H1 (cell line): ENCODE measurements at regions not wholly inside any gene's neighbourhood (a gene's known extent, or its start where the extent isn't known, plus 50 kb on each side); places are given as distances from the start of the nearest gene placed in this dataset.

Source experiments
- CTCF ChIA-PET: fragments of 300-600 bp; sonication (Branson Sonifier 250); formaldehyde crosslinking; loops from one replicate; lab custom pipeline; 2021; ENCODE audit not compliant: partially characterized antibody; lab: Charles Lee
- POLR2A ChIA-PET: fragments of 300-600 bp; sonication (Branson Sonifier 250); formaldehyde crosslinking; loops from one replicate; lab custom pipeline; 2021; ENCODE audit warnings: inconsistent platforms; ENCODE audit not compliant: partially characterized antibody; lab: Charles Lee
- DNase-seq, 2 experiments: peaks; one replicate each; pipeline versions ENCODE4 v3.0.0 to v3.0.0-alpha.2; 2010 to 2022; ENCODE audit warnings: low spot score in 2 of 2, low read depth in 1 of 2, mixed read lengths in 1 of 2
- FAIRE-seq: peaks from 2 replicates; lab custom pipeline; 2011; peaks lifted over from hg19 to GRCh38; lab: Jason Lieb, UNC
- H2AFZ ChIP-seq: 2 replicates; pipeline ENCODE4 v1.8.1; 2012; ENCODE audit warnings: low read length, inconsistent platforms
- H2AK5ac ChIP-seq: 2 replicates; pipeline ENCODE4 v1.6.1; 2013; ENCODE audit warnings: low read depth, low read length
- H2BK120ac ChIP-seq: replicated peaks from 2 replicates; pipeline ENCODE3; 2013; ENCODE audit warnings: low read depth, low read length, inconsistent platforms
- H2BK12ac ChIP-seq: 2 replicates; pipeline ENCODE4 v1.6.1; 2013; ENCODE audit warnings: low read depth, low read length
- H2BK15ac ChIP-seq: 2 replicates; pipeline ENCODE4 v1.6.1; 2013; ENCODE audit warnings: low read length
- H2BK20ac ChIP-seq: 2 replicates; pipeline ENCODE4 v1.6.1; 2013; ENCODE audit warnings: low read length
- H2BK5ac ChIP-seq: 2 replicates; pipeline ENCODE4 v1.6.1; 2013; ENCODE audit warnings: low read depth, low read length
- H3K14ac ChIP-seq: 2 replicates; pipeline ENCODE4 v1.6.1; 2013; ENCODE audit warnings: inconsistent platforms; ENCODE audit not compliant: insufficient read length
- H3K18ac ChIP-seq: 2 replicates; pipeline ENCODE4 v1.6.1; 2013; ENCODE audit warnings: low read length; ENCODE audit errors: extremely low read depth
- H3K23ac ChIP-seq: 2 replicates; pipeline ENCODE4 v1.6.1; 2013; ENCODE audit warnings: inconsistent platforms; ENCODE audit not compliant: insufficient read length
- H3K23me2 ChIP-seq: 2 replicates; pipeline ENCODE4 v1.6.1; 2013; ENCODE audit warnings: low read depth, low read length
- H3K27ac ChIP-seq: 2 replicates; pipeline ENCODE4 v1.6.1; 2011; ENCODE audit warnings: low read depth, low read length, inconsistent platforms
- H3K27me3 ChIP-seq, 4 experiments: replicated peaks in 1 of 4; 1 replicate in 1 of 4; 2 replicates in 3 of 4; pipeline versions ENCODE4 v1.6.1 to v1.8.1; 2011 to 2013; ENCODE audit warnings: low read length in 3 of 4, mild to moderate bottlenecking in 3 of 4, inconsistent platforms in 2 of 4, mixed read lengths in 2 of 4, moderate library complexity in 1 of 4; ENCODE audit not compliant: control insufficient read depth in 3 of 4, insufficient read depth in 3 of 4; ENCODE audit errors: extremely low read depth in 1 of 4
- H3K36me3 ChIP-seq, 4 experiments: 2 replicates each; pipeline versions ENCODE4 v1.6.1 to v1.8.1; 2011 to 2013; ENCODE audit warnings: mild to moderate bottlenecking in 4 of 4, low read length in 3 of 4, moderate library complexity in 2 of 4, control low read depth in 1 of 4, inconsistent platforms in 1 of 4; ENCODE audit not compliant: insufficient read depth in 4 of 4, control insufficient read depth in 2 of 4
- H3K4ac ChIP-seq: replicated peaks from 2 replicates; pipeline ENCODE3; 2013; ENCODE audit warnings: low read length, low read depth, mixed read lengths, inconsistent platforms; ENCODE audit not compliant: insufficient read length
- H3K4me1 ChIP-seq, 4 experiments: replicated peaks in 1 of 4; 1 replicate in 1 of 4; 2 replicates in 3 of 4; pipeline versions ENCODE4 v1.6.1 to v1.8.1; 2011 to 2013; ENCODE audit warnings: low read length in 3 of 4, inconsistent platforms in 2 of 4, mixed read lengths in 1 of 4; ENCODE audit not compliant: insufficient read depth in 4 of 4, control insufficient read depth in 3 of 4
- H3K4me2 ChIP-seq, 2 experiments: 2 replicates each; pipeline versions ENCODE4 v1.6.1 to v1.8.1; 2011 to 2013; ENCODE audit warnings: low read depth in 2 of 2, low read length in 2 of 2, control low read depth in 1 of 2, inconsistent platforms in 1 of 2, mild to moderate bottlenecking in 1 of 2; ENCODE audit not compliant: insufficient read depth in 1 of 2
- H3K4me3 ChIP-seq, 4 experiments: fragments of 200-600, 300-600 bp in 1 of 4; sonication (generic), shearing (Covaris generic), sonication (Bioruptor Twin) in 1 of 4; 2 replicates each; pipeline versions ENCODE4 v1.5.1 to v1.8.1; 2011 to 2016; ENCODE audit warnings: low read length in 4 of 4, low read depth in 3 of 4, control low read depth in 2 of 4, inconsistent platforms in 2 of 4, mild to moderate bottlenecking in 2 of 4, mixed read lengths in 1 of 4, moderate library complexity in 1 of 4; ENCODE audit not compliant: insufficient read depth in 2 of 4; ENCODE audit errors: extremely low read depth in 1 of 4
- H3K56ac ChIP-seq: replicated peaks from 2 replicates; pipeline ENCODE3; 2013; ENCODE audit warnings: low read depth, mild to moderate bottlenecking, mixed read lengths, low read length, inconsistent platforms; ENCODE audit not compliant: insufficient read length
- H3K79me1 ChIP-seq: 2 replicates; pipeline ENCODE4 v1.6.1; 2013; ENCODE audit warnings: low read depth, low read length, control low read depth
- H3K79me2 ChIP-seq, 2 experiments: 2 replicates each; pipeline versions ENCODE4 v1.6.1 to v1.8.1; 2012 to 2013; ENCODE audit warnings: low read length in 2 of 2, mild to moderate bottlenecking in 2 of 2, inconsistent platforms in 1 of 2; ENCODE audit not compliant: insufficient read depth in 2 of 2, control insufficient read depth in 1 of 2
- H3K9ac ChIP-seq, 4 experiments: replicated peaks in 1 of 4; 1 replicate in 1 of 4; 2 replicates in 3 of 4; pipeline versions ENCODE4 v1.6.1 to v1.8.1; 2011 to 2013; ENCODE audit warnings: low read depth in 3 of 4, low read length in 3 of 4, control low read depth in 2 of 4, mild to moderate bottlenecking in 2 of 4, moderate library complexity in 2 of 4, inconsistent platforms in 1 of 4; ENCODE audit errors: extremely low read depth in 1 of 4
- H3K9me3 ChIP-seq, 2 experiments: 2 replicates each; pipeline versions ENCODE4 v1.6.1 to v1.8.1; 2012 to 2013; ENCODE audit warnings: mild to moderate bottlenecking in 2 of 2, moderate library complexity in 2 of 2, control low read depth in 1 of 2, inconsistent platforms in 1 of 2, low read depth in 1 of 2, low read length in 1 of 2, mixed read lengths in 1 of 2; ENCODE audit not compliant: insufficient read depth in 2 of 2
- H4K20me1 ChIP-seq, 2 experiments: replicated peaks in 1 of 2; 2 replicates each; pipeline versions ENCODE3 to v1.8.1; 2011 to 2013; ENCODE audit warnings: inconsistent platforms in 2 of 2, low read length in 2 of 2, mild to moderate bottlenecking in 1 of 2; ENCODE audit not compliant: insufficient read depth in 2 of 2, control insufficient read depth in 1 of 2
- H4K5ac ChIP-seq: 2 replicates; pipeline ENCODE4 v1.6.1; 2013; ENCODE audit warnings: low read length, low read depth, mixed read lengths, inconsistent platforms; ENCODE audit not compliant: insufficient read length
- H4K8ac ChIP-seq: 2 replicates; pipeline ENCODE4 v1.8.0; 2013; ENCODE audit warnings: mild to moderate bottlenecking, moderate library complexity, low read length, inconsistent platforms; ENCODE audit not compliant: insufficient read depth; ENCODE audit errors: extremely low read depth
- H4K91ac ChIP-seq: replicated peaks from 2 replicates; pipeline ENCODE3; 2013; ENCODE audit warnings: low read length, mixed read lengths, inconsistent platforms; ENCODE audit not compliant: insufficient read length
- WGBS, 2 experiments: shearing (Covaris generic) in 1 of 2; methylation state at CpG; one replicate each; pipeline versions ENCODE4 v1.1.6 to v1.1.7; 2013 to 2015; ENCODE audit warnings: low lambda C conversion rate in 2 of 2, mixed read lengths in 2 of 2, inconsistent platforms in 1 of 2, low coverage in 1 of 2, missing lambda C conversion rate in 1 of 2; ENCODE audit not compliant: insufficient replicate concordance in 2 of 2, insufficient coverage in 1 of 2, insufficient read length in 1 of 2; ENCODE audit errors: extremely low coverage in 1 of 2, missing lambda C conversion rate in 1 of 2; 5-methylcytosine and 5-hydroxymethylcytosine counted together

DNA sequence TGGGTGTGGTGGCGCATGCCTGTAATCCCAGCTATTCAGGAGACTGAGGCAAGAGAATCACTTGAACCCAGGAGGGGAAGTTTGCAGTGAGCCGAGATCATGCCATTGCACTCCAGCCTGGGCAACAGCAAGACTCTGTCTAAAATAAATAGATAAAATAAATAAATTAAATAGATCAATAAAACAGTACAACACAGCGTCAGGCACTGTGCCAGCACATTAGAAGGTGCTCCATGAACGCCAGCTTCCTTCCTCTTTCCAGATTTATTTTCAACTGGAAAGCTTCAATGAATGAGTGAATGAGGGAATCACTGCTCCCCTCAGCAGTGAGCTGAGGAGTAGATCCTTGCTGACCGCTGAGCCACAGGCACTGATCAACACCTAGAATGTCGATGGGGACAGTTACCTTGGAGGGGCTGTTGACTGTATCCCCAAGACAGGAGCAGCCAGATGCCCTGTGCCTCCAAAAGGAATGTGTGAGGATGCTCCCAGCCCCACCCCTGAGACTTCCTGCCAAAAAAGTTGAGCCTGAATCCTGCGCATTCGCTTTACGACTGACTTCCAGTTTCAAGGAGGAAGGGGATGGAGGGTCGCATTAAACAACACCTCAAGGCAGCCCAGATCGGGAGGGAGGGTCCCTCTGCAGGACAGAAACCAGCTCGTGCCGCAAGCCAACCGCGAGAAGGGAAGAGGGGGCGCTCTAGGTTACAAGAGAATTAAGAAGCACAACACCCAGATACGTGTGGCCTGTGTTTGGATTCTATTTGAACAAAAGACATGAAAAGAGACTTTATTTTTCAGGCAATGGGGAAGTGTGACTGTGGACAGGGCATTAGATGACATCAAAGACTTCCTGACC is 54.0 kb upstream of the CNOT6 start:
- Histone ChIP-seq H3K18ac (0 out of 2 replicates have a peak overlapping the region, but pooled peaks have one; percentile 25), H3K4me1 (peaks cover 0 to 2% (median 0%) of the 10 kb centered on the region in 4 experiments; a peak in 1 of 7 replicates), H3K36me3 (no peaks in the 10 kb centered on the region), H3K23me2 (no peaks in the 10 kb centered on the region), H3K4ac (no peak overlapping the region), H2BK120ac (no peak overlapping the region), H4K5ac (no peak overlapping the region), H3K14ac (no peak overlapping the region), H2AK5ac (no peak overlapping the region), H3K27me3 (0 out of 7 replicates have a peak, but pooled peaks cover 0 to 2% (median 0%) of the 10 kb centered on the region in 4 experiments), H3K4me2 (peak overlapping the region in 1 of 2 experiments; percentile 22; a peak in 2 of 4 replicates), H3K4me3 (no peak overlapping the region), H2BK15ac (no peak overlapping the region), H4K20me1 (no peaks in the 10 kb centered on the region), H3K79me1 (no peaks in the 10 kb centered on the region), H4K8ac (no peak overlapping the region), H2BK20ac (no peak overlapping the region), H2AFZ (peak overlapping the region; percentile 92), H2BK12ac (peak overlapping the region; percentile 0; the same call in 1 of the 2 replicates), H2BK5ac (no peak overlapping the region), H3K9me3 (peaks cover 0 to 6% of the 10 kb centered on the region in 2 experiments; a peak in 2 of 4 replicates), H3K79me2 (no peaks in the 10 kb centered on the region), H3K9ac (no peak overlapping the region), H3K23ac (no peak overlapping the region), H3K27ac (no peak overlapping the region), H3K56ac (no peak overlapping the region), H4K91ac (no peak overlapping the region)
- POLR2A ChIA-PET, result interaction anchor here (1.3 kb wide), 2 partner anchors 39 to 83 kb away, joined by 3 to 5 read pairs; no protein-coding TSS in a partner anchor
- FAIRE-seq (peak; percentile 48), DNase-seq (peak; percentile 23 to 73)
- 41% methylated on average over 15 of the region's 17 CpGs; no CpG with 5 or more reads in 1 of the 2 experiments for WGBS, 2 experiments
- CTCF ChIA-PET, result interaction anchor here (0.7 to 3.3 kb wide), 17 partner anchors 10 to 163 kb away, joined by 3 to 14 read pairs (median 4); no protein-coding TSS in a partner anchor
